ENCODE measurements at regions not wholly inside any gene's neighbourhood (a gene's known extent, or its start where the extent isn't known, plus 50 kb on each side); places are given as distances from the start of the nearest gene placed in this dataset.

DNA sequence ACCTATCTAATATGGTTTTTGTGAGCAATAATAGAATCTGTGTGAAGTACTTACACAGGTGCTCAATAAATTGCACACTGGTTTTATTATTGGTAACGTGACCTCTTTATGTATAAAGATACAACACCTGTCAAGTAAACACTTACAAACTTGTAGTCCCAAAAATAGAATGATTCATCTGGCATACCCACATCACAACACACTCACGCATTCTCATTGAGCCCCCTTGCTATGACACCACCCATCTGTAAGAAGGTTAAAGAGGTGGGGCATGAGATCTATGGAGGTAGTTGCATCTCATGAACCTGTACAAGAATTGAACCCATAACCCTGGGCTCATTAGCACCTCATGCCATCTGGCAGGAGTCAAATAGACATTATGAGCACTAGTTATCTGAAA lies 134.9 kb upstream of the THBS1 start:
- DNase-seq: no peak
- Histone ChIP-seq H3K79me2 (ENCODE audit: insufficient read depth, low read length) (no peaks in the 10 kb centered on the region), H3K27ac (ENCODE audit: low read depth in 1 of 2, low read length in 2 of 2) (no peak overlapping the region), H3K4me1 (ENCODE audit: control insufficient read depth in 1 of 2, insufficient read depth in 2 of 2, low read length in 2 of 2) (no peaks in the 10 kb centered on the region), H3K4me3 (replicated peaks in 1 of 3; ENCODE audit: low read depth in 2 of 3, low read length in 3 of 3) (no peak overlapping the region), H3K27me3 (ENCODE audit: control insufficient read depth in 2 of 2, insufficient read depth in 2 of 2, low read length in 2 of 2) (no peaks in the 10 kb centered on the region), H3K36me3 (replicated peaks in 1 of 2; ENCODE audit: control insufficient read depth in 1 of 2, insufficient read depth in 2 of 2, low read length in 2 of 2) (no peaks in the 10 kb centered on the region), H4K20me1 (ENCODE audit: insufficient read depth, low read length) (no peaks in the 10 kb centered on the region), H3K4me2 (replicated peaks; ENCODE audit: extremely low read depth, low read length, poor library complexity, severe bottlenecking) (no peak overlapping the region), H3K9me3 (replicated peaks in 1 of 2; ENCODE audit: control insufficient read depth in 1 of 2, insufficient read depth in 1 of 2, low read length in 2 of 2) (no peaks in the 10 kb centered on the region), H3K9ac (ENCODE audit: insufficient read depth, low read length, poor library complexity, severe bottlenecking) (no peak overlapping the region), H2AFZ (ENCODE audit: insufficient read depth, low read depth, low read length, poor library complexity, severe bottlenecking) (no peak overlapping the region)
- Mint-ChIP-seq H3K36me3 (no peaks in the 10 kb centered on the region), H3K4me3 (no peak overlapping the region), H3K27me3 (ENCODE audit: low read depth in 3 of 3) (peaks cover 0 to 2% (median 0%) of the 10 kb centered on the region in 3 donors), H3K4me1 (peaks cover 8% of the 10 kb centered on the region), H3K9me3 (peaks cover 0 to 3% (median 0%) of the 10 kb centered on the region in 7 donors), H3K27ac (no peak overlapping the region)
- intact Hi-C loops (cut with micrococcal nuclease): no loop called here
- no CpG with 5 or more reads among the region's 2 CpGs for whole genome bisulfite sequencing (ENCODE audit: insufficient coverage)
- TF ChIP-seq, protein P1, sequence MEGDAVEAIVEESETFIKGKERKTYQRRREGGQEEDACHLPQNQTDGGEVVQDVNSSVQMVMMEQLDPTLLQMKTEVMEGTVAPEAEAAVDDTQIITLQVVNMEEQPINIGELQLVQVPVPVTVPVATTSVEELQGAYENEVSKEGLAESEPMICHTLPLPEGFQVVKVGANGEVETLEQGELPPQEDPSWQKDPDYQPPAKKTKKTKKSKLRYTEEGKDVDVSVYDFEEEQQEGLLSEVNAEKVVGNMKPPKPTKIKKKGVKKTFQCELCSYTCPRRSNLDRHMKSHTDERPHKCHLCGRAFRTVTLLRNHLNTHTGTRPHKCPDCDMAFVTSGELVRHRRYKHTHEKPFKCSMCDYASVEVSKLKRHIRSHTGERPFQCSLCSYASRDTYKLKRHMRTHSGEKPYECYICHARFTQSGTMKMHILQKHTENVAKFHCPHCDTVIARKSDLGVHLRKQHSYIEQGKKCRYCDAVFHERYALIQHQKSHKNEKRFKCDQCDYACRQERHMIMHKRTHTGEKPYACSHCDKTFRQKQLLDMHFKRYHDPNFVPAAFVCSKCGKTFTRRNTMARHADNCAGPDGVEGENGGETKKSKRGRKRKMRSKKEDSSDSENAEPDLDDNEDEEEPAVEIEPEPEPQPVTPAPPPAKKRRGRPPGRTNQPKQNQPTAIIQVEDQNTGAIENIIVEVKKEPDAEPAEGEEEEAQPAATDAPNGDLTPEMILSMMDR (IDR thresholded peaks at IDR 0.05): no peak

DNA sequence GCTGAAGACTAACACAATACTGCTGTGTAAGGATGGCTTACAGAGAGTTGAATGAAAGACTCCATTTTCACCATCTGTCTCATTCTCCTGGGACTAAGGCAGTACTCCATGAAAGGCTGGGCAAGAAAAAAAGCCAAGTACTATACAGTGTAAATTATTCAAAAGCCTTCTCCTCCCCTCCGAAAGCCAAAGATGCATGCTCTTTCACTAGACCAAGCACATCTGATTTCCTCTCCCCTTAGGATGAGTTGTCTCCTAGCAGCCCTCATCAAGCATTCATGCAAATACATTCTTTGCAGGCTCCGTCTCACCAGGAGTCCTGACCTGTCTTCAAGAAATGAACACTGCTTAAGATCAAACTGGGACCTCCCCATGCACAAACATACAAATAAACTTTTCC lies 133.5 kb upstream of the THBS1 start:
- Histone ChIP-seq H3K27me3 (ENCODE audit: control insufficient read depth in 2 of 2, insufficient read depth in 2 of 2, low read length in 2 of 2) (no peaks in the 10 kb centered on the region), H3K27ac (ENCODE audit: low read depth in 1 of 2, low read length in 2 of 2) (no peak overlapping the region), H3K4me1 (ENCODE audit: control insufficient read depth in 1 of 2, insufficient read depth in 2 of 2, low read length in 2 of 2) (no peaks in the 10 kb centered on the region), H3K9ac (ENCODE audit: insufficient read depth, low read length, poor library complexity, severe bottlenecking) (no peak overlapping the region), H3K79me2 (ENCODE audit: insufficient read depth, low read length) (no peaks in the 10 kb centered on the region), H3K4me3 (replicated peaks in 1 of 3; ENCODE audit: low read depth in 2 of 3, low read length in 3 of 3) (no peak overlapping the region), H3K4me2 (replicated peaks; ENCODE audit: extremely low read depth, low read length, poor library complexity, severe bottlenecking) (no peak overlapping the region), H3K36me3 (replicated peaks in 1 of 2; ENCODE audit: control insufficient read depth in 1 of 2, insufficient read depth in 2 of 2, low read length in 2 of 2) (no peaks in the 10 kb centered on the region), H4K20me1 (ENCODE audit: insufficient read depth, low read length) (no peaks in the 10 kb centered on the region), H3K9me3 (replicated peaks in 1 of 2; ENCODE audit: control insufficient read depth in 1 of 2, insufficient read depth in 1 of 2, low read length in 2 of 2) (no peaks in the 10 kb centered on the region), H2AFZ (ENCODE audit: insufficient read depth, low read depth, low read length, poor library complexity, severe bottlenecking) (no peak overlapping the region)
- intact Hi-C loops (cut with micrococcal nuclease): no loop called here
- TF ChIP-seq, protein P1 (IDR thresholded peaks at IDR 0.05): no peak
- no peak for DNase-seq
- Mint-ChIP-seq H3K4me3 (no peak overlapping the region), H3K27me3 (ENCODE audit: low read depth in 3 of 3) (peaks cover 0 to 2% (median 0%) of the 10 kb centered on the region in 3 donors), H3K4me1 (peaks cover 8% of the 10 kb centered on the region), H3K9me3 (peaks cover 0 to 3% (median 0%) of the 10 kb centered on the region in 7 donors), H3K36me3 (no peaks in the 10 kb centered on the region), H3K27ac (no peak overlapping the region)
- WGBS (ENCODE audit: insufficient coverage): 100% methylated on average over 2 of the region's 2 CpGs
